T47D (cell line): ENCODE measurements at regions not wholly inside any gene's neighbourhood (a gene's known extent, or its start where the extent isn't known, plus 50 kb on each side); places are given as distances from the start of the nearest gene placed in this dataset.

Experiments
- DNase-seq, 2 experiments: peaks; one replicate each; pipeline versions ENCODE4 v3.0.0 to v3.0.0-alpha.2; 2011 to 2012; ENCODE audit warnings: low read depth in 1 of 2, low spot score in 1 of 2
- JUND ChIP-seq: IDR thresholded peaks from 2 replicates; pipeline ENCODE4 v1.6.1; 2012; ENCODE audit warnings: low read depth
- in situ Hi-C: cut with HindIII; loops from 2 replicates; pipeline ENCODE4 v1.10.0; 2016; ENCODE audit warnings: low sequenced_read_pairs, low pct_unique_long_range_greater_than_20kb

DNA sequence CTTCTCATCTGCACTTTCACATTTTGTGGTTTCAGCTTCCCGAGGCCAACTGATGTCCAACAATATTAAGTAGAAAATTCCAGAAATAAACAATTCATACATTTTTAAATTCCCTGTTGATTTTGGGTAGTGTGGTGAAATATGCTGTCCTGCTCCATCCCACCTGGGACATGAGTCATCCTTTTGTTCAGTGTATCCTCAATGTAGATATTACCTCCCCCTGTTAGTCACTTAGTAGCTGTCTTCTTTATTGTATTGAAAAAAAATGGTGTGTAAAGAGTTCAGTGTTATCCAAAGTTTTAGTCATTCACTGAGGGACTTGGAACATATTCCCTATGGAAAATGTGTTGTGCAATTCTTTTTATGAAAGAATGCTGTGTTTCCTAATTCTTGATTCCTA lies 348.1 kb downstream of the SOCS6 start:
- in situ Hi-C loops = no loop called here
- DNase-seq = no peak
- no peak for TF ChIP-seq JUND

DNA sequence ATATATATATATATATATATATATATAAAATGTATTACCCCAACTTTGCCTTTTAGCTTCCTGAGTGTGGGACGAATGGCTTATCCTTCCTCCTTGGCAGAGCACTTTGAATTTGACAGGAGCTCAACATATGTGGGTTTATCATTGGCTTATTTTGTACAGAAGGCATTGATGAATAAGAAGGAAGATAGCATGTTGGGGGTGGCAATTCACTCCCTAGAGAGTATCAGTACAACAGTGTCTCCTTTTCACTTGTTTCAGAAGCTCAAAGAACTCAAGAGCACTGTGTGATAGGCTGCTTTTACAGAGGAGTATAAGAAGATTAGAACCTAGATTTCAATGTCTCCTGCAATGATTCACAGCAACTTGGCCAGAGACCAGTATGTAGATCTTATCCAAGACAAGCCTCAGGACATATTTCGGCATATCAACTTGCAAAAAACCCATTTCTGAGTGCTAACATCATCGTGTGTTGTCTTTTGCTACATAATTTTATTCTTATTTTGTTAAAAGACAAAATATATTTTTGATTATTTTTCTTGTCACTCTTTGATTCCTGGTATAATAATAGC lies 345.8 kb downstream of the SOCS6 start:
- no peak for TF ChIP-seq JUND
- no peak for DNase-seq
- in situ Hi-C loops = no loop called here

DNA sequence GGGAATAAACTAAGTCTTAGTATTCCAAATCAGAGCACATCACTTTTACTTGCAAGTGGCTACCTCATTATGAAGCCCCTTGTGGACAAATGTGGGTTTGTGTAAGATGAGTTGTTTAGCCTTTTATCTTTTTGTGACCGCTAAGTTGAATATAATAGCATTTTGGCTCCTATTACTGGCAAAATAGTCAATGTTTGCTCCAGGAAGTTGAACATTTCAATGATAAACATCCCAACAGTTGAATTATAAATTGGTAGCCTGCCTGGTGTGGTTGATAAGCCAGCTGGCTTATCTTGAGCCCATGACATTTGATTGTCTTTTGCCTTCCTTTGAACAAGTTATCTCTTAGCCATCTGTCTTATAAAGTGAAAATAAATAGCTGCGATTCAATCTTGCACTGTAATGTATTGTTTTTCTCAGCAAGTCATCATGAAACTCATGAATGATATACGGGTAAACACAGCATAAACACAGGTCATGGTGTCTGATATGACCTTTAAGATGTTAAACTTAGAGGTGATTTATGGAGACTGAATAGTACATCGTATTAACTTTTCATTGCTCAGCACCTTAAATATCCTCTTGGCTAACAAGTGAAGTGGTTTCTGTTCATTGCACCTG lies 338.4 kb downstream of the SOCS6 start:
- in situ Hi-C loops = no loop called here
- DNase-seq = no peak
- TF ChIP-seq JUND = no peak

DNA sequence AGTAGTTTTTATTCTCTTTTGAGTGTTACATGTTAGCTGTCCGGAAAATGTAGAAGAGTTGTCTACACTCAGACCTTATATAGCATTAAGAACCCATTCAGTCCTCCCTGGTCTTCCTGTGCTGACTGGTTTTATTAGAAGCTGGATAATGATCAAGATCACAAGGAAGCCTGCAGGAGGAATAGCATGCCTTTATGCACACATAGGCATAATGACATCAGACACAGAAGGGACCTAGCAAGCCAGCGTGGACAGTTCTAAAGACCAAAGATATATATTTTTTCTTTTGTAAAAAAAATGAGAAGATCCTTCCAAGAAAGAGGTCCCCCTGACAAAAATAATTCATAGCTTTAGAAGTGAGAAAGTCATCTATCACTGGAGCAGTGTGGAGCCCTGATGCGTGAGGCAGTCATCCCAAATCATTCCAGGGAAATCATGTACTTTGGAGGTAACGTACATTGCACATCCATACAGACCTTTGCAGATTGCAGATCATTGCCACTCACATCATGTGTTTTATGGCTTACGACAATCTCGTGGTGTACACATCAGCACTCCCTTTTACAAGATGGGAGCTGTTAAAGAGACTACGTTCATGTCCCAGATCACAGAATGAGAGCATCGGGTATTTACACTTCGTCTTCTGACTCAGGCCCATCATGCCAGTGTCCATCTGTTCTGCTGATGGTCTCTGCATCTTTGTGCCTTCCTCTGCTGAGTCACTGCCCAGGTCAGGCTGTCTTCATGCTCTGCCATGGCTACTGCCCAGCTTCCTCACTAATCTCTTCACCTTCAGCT lies 334.0 kb downstream of the SOCS6 start:
- in situ Hi-C loops = no loop called here
- no peak for DNase-seq
- no peak for TF ChIP-seq JUND

DNA sequence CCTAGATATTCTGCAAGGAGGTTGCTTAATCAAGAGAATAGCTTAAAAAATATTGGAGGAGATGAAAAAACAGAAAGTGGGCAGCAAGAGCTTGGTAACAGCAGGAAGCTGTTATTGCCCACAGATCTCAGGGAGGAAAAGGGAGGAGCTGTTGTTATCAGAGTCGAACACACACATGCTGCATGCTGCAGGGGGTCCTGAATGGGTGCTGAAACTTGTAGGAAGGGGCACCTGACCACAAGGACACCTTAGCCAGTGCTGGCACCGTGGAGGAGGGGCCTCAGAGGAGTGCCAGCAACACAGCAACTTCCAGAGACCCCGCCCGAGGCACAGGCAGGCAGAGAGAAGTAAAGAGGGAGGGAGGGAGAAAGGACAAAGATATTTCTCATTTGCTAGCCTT lies 332.9 kb downstream of the SOCS6 start:
- no peak for DNase-seq
- no peak for TF ChIP-seq JUND
- in situ Hi-C loops = no loop called here

DNA sequence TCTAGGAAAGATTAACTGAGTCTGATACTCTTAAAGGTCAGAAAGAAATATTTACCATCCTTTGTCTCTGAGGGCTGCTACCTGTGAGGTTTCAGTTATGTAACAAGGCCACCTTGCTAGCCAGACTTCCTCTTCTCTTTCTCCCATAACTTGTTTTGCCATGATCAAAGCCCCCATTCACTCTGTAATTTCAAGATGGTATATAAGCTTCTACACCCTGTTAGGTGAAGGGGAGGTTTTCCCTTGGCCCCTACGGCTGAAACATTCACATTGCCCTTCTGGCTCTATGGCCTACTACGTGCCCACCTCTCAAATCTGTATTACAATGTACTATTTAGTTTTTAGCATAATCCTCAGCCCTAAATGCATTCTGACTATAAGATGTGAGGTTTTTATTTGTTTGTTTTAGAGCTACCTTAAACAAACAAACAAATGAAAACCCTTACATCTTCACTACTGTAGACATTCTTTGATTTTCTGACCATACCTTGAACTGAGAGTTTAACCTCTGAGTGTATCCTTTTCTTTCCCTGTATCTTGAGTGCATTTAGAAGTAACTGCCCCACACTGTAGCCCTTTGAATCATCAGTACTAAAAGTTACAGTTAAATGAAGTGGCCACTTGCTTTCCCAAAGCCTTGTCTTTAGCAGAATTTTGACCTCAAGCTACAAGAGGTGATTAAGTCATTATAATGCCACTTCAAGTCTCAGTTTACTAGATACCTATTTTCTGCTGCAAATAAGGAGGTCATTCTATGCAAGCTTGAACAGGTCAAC lies 332.2 kb downstream of the SOCS6 start:
- in situ Hi-C loops = no loop called here
- DNase-seq = no peak
- TF ChIP-seq JUND = no peak

DNA sequence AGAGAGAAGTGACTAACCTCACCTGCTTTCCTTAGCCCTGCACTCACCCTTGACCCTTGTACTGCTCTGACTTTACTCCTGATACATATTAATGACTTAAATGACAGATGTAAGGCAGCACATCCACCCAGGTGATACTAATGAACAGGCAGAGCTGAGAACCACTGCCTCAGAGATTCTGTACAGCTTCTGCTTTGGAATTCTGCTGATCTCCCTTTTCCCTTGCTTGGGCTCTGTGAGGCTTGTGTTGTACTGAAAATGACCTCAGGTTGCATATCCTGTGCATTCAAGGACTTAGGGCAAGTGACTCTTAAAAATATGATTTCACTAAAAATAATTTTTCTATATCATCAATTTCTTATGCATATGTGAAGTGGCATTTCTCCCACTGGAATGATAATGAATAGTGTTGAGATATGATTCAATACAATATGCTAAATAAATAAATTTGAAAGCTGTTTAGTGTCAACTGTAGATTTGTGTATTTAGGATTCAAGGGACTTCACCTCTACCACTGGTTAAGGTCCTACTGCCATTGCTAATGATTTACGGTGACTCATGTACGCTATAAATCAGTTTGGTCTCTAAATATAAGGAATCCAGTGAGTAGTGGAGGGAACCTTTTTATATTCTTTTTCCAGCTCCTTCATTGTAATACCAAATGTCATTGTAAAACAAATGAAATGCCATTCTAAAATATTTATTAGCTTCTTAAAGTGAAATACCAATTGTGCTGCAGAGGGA lies 328.3 kb downstream of the SOCS6 start:
- in situ Hi-C loops = no loop called here
- no peak for DNase-seq
- no peak for TF ChIP-seq JUND

DNA sequence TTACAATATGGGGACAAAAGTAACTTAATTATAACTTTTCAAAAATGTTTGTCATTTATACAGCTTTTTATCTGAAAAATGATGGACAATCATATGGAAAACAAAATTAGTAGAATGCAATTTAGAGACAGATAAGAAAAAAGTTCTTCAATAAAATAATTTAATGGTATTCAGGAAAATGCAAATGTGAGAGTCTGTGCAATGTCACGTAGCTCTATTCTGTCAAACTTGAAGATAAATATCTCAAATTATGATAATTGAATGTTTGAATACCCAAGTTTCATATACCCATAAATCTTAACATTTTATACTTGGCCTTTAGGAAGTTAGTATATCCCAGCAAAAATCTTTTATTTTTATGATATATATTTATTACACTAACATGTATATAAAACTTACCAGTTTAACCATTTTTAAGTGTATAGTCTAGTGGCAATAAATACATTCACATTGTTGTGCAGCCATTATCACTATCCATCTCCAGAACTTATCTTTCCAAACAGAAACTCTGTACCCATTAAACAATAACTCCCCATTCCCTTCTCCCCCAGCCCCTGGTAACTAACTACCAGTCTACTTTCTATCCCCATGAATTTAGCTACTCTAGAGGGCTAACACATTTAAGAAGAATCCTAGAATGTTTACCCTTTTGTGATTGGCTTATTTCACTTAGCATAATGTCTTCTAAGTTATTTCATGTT lies 311.5 kb downstream of the SOCS6 start:
- no peak for DNase-seq
- no peak for TF ChIP-seq JUND
- in situ Hi-C loops = no loop called here

DNA sequence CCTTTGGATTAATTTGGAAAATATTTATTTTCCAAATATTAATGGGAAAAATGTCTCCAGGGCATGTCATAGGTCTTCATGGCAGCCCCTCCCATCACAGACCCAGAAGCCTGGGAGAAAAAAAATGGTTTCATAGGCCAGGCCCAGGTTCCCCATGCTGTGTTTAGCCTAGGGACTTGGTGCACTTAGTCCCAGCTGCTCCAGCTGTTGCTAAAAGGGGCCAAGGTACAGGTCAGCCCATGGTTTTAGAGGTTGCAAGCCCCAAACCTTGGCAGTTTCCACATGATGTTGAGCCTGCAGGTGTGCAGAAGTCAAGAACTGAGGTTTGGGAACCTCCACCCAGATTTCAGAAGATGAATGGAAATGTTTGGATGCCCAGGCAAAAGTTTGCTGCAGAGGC lies 309.6 kb downstream of the SOCS6 start:
- in situ Hi-C loops = no loop called here
- no peak for TF ChIP-seq JUND
- DNase-seq = no peak

DNA sequence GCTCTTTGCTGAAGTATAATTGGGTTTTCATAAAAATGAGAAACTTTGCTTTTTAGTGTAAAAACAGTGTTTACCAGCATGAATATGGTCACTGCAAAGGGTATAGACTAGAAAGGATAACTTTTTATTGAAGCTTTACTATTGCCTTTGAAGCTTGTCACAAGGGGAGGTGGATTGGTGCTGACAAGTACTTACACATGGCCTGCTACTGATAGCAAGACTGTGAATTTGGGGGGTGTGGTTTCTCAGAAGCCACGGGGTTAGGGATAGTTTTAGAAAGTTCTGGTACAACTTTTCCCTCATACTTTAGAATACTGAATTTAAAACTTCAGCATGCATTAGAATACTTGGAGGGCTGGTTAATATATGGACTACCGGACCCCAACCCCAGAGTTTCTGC lies 294.1 kb downstream of the SOCS6 start:
- no peak for TF ChIP-seq JUND
- no peak for DNase-seq
- in situ Hi-C loops = no loop called here

DNA sequence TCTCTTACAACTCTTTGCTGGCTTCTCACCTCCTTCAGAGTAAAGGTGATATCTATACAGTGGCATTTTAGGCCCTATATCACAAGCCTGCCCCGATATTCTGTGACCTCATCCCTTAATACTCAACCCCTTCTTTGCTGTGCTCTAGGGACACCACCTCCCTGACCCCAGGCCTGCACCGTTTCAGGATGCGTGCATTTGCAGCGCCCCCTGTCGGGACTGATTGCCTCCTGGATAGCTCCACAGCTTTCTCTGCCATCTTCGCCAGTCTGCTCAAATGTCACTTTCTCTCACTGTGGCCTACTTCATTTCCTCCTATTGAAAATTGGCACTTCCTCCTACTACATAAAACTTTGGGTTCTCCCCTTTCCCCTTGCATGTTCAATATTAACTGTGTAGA lies 289.6 kb downstream of the SOCS6 start:
- in situ Hi-C loops = no loop called here
- no peak for DNase-seq
- TF ChIP-seq JUND = no peak

DNA sequence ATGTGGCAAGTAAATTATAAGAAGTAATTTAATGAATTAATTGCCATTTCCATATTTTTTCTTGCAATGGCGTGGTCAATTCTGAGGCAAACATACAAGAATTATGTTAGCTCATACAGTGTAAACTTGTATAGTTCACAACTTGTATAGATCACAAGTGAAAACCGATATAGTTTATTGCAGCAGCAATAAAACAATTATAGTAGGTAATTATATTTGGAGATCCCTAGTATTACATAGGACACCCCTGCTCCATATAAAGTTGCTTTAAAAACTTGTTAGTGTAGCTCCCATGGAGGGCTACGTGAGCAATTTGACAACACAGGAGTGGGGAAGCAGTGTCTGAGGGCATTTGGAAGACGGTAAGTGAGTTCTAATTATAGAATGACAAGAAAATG lies 288.2 kb downstream of the SOCS6 start:
- no peak for TF ChIP-seq JUND
- no peak for DNase-seq
- in situ Hi-C loops = no loop called here
